ENCODE measurements at regions not wholly inside any gene's neighbourhood (a gene's known extent, or its start where the extent isn't known, plus 50 kb on each side); places are given as distances from the start of the nearest gene placed in this dataset.
A peak's percentile ranks its signal among the peaks of the same experiment; 100 is the strongest.
"Not testable (repeated sequence)": the region's sequence is repeated elsewhere in the genome, so short reads cannot be mapped to it uniquely, and the experiment has no call there.

DNA sequence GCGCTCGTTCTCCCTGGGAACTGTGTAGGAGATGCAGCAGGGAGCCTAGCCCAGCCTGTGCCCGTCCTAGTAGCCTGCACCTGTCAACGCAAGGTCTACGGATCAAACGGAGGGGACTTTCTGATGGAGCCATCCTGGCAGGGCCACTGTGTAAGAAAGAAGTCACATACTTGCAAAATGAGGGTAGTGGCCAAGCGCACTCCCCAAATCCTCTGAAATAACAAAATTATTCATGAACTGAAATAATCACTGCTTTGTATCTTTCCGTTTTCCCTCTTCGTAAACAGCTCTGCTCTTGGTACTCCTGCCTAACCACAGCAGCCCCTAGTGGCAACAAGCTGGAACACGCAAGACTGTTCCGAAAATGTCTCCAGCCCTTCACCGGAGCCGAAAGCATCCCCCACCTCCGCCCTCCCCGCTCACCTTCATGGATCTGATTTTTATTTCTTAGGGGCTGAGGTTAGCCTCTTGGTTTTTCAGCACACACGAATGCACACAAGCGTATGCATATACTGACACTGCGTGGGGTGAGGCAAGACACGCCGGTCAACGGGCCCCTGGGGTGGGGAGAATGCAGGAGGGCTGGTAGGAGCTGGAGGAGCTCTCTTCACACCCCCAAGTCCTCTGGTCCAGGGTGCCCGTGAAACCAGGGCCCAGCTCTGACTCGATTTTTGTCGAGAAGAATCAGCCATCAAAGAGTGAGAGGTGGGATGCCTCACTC lies 100.8 kb downstream of the ABCC12 start:
- DNase-seq = peak; percentile 54

- no peak for DNase-seq
Observed at GRCh38 chr16:48053418-48053745, 102.4 kb downstream of the ABCC12 start.

DNA sequence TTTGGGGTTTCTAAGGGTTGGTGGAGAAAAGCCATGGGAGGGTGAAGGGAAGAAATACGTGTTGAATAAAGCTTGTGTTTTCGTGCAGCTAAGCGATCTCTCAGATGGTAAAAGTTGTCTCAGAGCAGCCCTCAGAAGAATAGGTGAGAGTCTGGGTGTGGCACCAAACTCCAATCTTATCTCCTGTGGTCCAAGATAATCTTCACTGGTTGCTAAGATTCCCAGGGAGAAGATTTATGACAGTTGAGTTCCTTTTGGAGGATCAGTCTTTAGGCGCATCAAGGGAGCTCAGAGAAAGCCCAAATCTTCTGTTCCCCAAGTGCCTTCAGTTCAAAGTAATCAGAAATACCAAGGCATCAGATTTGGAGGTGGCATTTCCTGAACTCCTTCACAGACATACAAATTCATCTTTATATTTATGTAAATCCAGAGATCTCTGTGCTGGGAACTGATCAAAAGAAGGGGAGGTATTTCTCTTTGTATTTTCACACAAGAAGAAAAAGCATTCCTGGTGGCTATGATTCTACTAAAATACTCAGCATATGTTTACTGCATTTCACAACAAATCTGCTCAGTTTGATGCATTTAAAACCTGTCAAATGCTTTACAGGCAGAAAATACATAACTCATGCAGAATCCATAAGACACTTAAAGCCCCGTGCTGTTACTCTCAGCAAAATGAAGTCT lies 102.9 kb downstream of the ABCC12 start:
- DNase-seq = no peak

DNA sequence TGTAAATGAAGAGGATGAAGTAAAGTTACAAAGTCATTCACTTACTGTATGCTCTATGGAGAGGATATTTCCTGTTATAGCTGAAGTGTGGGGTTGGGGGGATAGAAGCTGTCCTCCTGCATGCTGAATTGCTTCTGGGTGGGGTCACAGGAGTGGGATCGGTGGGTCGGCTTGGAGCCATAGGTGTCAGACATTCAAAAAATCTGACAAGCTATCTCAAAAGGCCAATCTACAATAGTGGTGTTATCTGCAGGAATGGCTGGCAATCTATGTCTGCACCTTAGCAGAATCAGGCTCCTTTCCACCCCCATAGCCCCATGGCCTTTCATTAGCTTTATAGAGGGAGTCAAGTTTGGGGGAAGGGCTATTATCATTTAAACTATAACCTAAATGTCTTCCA lies 104.9 kb downstream of the ABCC12 start:
- DNase-seq = no peak

- DNase-seq = no peak
Observed at GRCh38 chr16:48049847-48050246, 105.9 kb downstream of the ABCC12 start.

DNA sequence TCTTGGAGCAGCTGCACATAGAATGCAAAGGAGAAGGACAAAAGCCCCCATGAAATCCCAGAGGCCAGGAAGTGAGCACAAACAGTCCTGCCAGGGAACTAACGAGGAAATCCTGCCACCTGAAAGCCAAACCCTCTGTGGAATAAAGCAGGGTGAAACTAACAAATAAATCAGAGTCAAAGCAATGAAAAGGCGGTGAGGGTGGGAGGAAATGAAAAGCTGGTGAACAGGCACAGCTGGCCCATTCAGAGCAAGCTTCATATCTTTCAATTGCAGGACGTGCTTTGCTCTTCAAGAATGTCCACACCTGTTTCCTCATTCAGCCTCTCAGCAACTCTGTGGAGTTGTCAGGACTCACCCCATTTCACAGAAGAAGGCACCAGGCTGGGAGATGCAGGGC lies 108.1 kb downstream of the ABCC12 start:
- DNase-seq = no peak

DNA sequence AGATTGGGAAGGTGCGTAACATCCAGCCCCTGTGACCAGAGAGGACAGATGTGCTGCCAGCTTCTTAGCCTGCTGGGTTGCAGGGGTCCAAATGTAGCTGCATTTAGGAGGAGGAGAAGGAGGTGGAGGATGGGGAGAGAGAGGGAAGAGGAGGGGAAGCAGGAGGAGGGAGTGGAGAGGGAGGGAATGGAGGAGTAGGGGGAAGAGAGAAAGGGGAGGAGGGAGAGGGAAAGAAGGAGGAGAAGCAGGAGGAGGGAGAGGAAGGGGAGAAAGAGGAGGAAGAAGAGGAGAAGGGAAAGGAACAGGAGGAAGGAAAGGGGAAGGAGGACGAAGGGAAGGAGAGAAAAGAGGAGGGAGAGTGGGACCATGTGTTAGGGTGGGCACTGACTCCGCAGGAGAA lies 108.6 kb downstream of the ABCC12 start:
- no peak for DNase-seq

- DNase-seq = no peak
Observed at GRCh38 chr16:48044117-48044516, 111.7 kb downstream of the ABCC12 start.

DNA sequence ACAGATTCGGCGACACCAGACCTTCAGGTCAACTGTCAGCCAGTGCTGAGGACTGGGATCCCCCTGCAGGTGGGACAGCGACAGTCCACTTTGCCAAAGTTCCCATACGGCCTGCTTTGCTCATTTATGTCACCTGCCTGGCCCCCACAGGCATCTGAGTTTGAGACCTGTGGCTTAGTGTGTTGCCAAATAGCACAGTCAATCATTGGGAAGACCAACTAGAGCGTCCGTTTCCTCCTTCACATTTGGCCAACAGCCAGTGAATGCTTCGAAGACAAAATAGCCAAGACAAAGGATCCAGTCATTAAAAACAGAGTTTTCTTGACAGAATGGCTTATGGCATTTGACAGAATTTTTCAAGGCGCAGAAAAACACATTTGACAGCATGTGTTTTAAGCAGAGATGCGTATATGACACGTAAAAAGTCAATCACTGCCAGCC lies 113.8 kb downstream of the ABCC12 start:
- no peak for DNase-seq

DNA sequence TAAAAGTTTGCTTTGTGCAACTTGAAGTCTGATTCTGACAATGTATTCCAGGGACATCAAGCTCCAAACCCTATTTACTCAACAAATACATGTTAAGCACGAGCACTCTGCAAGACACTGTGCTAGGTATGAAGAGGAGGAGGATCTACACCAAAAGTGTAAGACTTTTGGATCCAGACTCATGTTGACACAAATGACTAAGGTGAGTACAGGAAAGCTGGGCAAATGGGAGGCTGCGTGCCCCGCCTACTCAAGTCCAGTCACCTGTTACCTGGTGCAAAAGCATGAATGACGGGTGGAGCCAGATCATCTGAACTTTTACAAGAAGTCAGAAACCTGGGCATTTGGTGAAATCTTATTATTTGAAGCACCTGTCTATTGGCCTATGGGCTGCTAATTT lies 120.7 kb downstream of the ABCC12 start:
- no peak for DNase-seq

DNA sequence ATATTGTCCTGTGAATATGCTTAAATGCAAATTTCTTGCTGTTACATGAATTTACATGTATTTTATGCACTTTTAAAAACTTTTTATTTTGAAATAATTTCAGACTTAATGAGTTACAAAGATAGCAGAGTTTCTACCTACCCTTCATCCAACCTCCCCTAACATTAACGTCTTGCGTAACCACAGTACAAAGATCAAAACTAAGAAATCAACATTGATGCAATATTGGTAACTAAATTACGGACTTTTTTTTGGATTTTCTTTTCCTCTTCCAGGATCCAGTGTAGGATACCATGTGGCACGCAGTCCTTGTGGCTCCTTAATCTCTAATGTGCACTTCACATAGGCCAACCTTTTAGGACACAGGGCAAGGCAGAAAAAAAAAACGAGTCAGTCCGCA lies 124.9 kb downstream of the ABCC12 start:
- no peak for DNase-seq

GRCh38 chr16:48029768-48030167 lies 126.0 kb downstream of the ABCC12 start:
- DNase-seq = no peak

- no peak for DNase-seq
Observed at GRCh38 chr16:48025359-48025758, 130.4 kb downstream of the ABCC12 start.

DNA sequence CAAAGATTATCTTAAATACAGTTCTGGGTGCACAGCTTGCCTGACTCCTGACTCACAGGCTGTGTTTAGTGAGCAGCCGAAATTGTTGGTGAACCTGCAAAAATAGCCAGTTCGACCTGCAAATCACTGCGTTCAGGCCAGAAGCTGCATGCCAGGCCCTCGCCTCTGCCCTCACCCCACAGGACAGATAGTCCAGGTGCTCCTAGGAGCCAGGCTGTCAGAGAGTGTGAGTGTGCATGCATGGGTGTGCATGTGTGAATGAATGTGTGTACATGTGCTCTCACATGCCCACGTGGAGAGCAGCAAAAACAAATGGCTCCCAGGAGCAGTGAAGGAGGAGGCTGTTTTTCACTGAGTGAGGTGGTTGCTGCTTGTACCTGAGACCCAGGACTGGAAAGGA lies 131.8 kb downstream of the ABCC12 start:
- DNase-seq = no peak

GRCh38 chr16:48022496-48022895 lies 133.3 kb downstream of the ABCC12 start:
- DNase-seq = no peak

DNA sequence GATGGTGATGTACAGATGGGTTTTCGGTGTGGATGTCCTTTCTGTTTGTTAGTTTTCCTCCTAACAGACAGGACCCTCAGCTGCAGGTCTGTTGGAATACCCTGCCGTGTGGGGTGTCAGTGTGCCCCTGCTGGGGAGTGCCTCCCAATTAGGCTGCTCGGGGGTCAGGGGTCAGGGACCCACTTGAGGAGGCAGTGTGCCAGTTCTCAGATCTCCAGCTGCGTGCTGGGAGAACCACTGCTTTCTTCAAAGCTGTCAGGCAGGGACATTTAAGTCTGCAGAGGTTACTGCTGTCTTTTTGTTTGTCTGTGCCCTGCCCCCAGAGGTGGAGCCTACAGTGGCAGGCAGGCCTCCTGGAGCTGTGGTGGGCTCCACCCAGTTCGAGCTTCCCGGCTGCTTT lies 135.2 kb downstream of the ABCC12 start:
- DNase-seq = not testable (repeated sequence)

GRCh38 chr16:48014349-48015135 lies 141.3 kb downstream of the ABCC12 start:
- DNase-seq = no peak

DNA sequence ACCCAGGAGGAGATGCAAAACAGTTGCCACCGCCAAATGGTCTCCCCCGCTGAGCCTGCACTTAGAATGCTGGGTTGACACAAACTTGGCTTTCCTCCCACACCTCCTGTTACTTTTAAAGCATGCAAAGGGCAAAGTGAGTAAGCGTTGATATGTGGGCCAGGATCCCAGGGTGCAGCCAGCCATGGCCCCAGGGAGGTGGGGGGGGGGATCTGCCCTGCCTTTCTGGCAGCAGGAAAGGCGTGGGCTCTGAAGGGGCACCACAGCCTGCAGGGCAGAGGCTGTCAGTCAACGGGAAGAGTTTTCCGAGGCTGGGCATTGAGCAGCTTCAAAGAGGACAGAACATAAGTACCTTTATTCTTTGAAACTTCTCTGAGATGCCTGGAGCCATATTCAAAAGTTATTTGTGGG lies 142.3 kb downstream of the ABCC12 start:
- no peak for DNase-seq

GRCh38 chr16:48011878-48012658 lies 143.7 kb downstream of the ABCC12 start:
- DNase-seq = no peak

DNA sequence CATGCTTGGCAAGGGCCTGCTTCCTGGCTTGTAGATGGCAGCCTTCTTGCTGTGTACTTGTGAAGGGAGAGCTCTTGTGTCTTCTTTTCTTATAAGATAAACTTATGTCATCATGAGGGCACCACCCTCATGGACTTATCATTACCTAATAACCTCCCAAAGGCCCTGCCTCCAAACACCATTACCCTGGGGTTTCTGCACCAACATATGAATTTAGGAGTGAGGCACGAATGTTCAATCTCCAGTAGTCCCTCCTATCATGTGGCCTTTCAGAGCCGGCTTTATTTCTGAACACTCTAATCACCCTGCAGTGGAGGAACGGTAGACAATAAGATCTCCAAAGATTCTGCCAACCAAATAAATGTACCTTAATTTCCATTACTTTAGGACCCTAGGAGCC lies 144.3 kb downstream of the ABCC12 start:
- no peak for DNase-seq

GRCh38 chr16:48008011-48008525 lies 147.7 kb downstream of the ABCC12 start:
- no peak for DNase-seq

GRCh38 chr16:48004141-48004695 lies 151.6 kb downstream of the ABCC12 start:
- no peak for DNase-seq

All from activated CD4-positive, alpha-beta T cell treated with anti-CD3 and anti-CD28 coated beads, Interleukin-10, Interleukin-2, amounts not matched to agents 100 ng/mL and 50 ng/mL, durations not matched to agents 16 hours and 8 hours (primary cell).